HG03175 (cell line): ENCODE measurements at regions not wholly inside any gene's neighbourhood (a gene's known extent, or its start where the extent isn't known, plus 50 kb on each side); places are given as distances from the start of the nearest gene placed in this dataset.

Source experiments
- ATAC-seq: cut with Tn5 transposase; IDR thresholded peaks from one replicate; pipeline ENCODE4 v1.9.1; 2021; ENCODE audit warnings: mild to moderate bottlenecking, moderate library complexity; ENCODE audit not compliant: unreplicated experiment

DNA sequence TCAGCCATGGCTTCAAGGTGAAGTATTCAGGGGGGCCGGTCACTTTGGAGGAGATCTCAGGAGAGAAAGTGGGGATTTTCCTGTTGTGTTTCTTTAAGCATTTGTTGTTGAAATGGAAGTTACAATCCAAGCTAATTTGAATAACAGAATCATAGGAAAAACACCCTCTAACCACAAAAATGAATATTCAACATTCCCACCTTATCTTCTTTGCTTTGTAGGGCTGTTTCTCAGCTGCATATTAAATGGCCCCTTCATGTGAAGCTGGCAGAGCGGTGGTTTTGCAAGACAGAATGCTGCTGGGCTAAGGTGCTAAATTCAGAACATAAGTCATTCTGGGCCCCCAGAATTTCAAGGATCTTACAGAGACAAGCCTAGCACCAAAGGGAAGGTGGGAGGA is 279.0 kb downstream of the RRAGC start:
- ATAC-seq = no peak

- no peak for ATAC-seq
These were observed 280.5 kb downstream of the RRAGC start for GRCh38 chr1:38579056-38579455.

DNA sequence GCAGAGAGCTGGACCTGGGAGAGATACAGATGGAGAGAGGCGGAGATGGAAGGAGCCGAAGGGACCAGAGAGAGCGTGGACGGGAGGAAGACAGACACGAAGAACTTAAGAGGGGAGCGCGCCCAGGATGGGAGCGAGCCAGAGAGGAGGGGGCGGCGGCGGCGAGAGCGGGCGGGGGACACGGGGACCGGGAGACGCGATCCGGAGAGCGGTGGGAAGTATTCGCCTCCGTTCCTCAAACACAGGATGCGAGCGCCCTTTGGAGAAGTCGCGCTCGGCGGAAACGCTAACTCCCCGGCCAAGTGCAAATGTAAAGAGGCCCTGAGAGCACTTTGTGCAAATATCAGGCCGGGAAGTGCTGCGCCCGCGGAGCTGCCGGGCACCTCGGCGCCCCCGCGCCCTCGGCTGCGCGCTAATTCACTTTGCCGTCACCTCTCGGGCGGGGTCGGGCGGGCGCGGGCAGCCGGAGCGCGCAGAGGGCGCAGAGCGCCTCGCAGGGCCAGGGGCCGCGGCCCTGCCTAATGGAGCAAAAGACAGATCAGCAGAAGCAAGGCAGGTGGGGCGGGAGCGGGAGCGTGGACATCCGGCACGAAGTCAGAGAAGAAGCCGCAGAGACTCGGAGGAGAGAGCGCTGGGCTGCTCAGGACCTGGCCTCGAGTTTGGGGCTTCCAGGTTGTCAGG is 281.2 kb downstream of the RRAGC start:
- no peak for ATAC-seq

DNA sequence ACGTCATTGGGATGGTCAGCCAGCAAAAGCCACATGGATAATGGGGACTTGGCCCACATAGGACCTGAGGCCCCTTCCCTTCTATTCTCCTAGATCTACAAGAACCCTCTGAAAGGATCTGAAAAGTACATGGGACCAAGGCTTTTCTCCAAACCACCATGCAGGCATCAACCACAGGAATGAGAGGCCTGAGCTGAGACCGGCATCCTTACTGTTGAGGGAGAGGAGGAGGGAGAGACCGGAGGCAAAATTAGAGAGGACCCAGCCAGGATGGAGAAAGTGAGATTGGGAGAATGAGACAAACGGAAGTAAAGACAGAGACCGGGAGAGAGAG is 281.7 kb downstream of the RRAGC start:
- ATAC-seq = no peak

- ATAC-seq = no peak
These were observed 282.2 kb downstream of the RRAGC start for GRCh38 chr1:38577385-38577784.

GRCh38 chr1:38576241-38576640 is 283.3 kb downstream of the RRAGC start:
- ATAC-seq = no peak

- no peak for ATAC-seq
These were observed 287.8 kb downstream of the RRAGC start for GRCh38 chr1:38571726-38572125.

- ATAC-seq = no peak
These were observed 289.0 kb downstream of the RRAGC start for GRCh38 chr1:38570657-38570975.

DNA sequence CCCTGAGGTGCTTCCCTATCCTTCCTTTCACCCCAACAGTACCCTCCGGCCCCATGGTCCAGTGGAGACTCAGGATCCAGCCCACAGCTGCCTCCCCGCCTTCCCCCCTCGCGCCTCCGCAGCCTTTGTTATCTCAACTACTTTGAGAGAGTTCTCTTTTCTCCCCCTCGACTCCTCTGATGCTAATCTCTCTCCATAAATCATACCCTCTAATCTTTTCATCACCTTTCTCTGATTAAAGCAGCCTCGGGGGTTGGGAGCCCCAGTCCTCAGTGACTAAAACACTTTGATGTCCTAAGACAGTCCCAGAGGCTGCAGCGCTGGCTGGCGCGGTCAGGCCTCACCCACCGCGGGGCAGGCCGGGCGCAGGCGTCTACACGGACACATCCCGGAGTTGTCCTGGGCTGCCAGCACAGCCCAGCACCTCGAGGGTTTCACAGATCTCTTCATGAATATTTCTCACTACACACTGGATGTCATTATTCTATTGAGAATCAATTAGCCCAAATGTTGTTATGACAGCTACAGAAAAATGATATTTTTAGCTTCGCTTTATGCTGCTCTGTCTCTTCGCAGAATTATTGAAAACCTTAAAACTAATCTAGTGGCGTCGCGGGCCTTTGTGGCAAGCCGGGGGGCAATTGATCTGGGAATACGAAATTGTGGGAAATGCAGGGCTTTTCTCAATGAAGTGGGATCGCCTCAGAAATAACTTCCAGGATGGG is 289.5 kb downstream of the RRAGC start:
- no peak for ATAC-seq

- ATAC-seq = no peak
These were observed 291.3 kb downstream of the RRAGC start for GRCh38 chr1:38568061-38568857.

- no peak for ATAC-seq
These were observed 292.2 kb downstream of the RRAGC start for GRCh38 chr1:38567401-38567800.

- no peak for ATAC-seq
These were observed 294.5 kb downstream of the RRAGC start for GRCh38 chr1:38565020-38565491.

- no peak for ATAC-seq
These were observed 295.4 kb downstream of the RRAGC start for GRCh38 chr1:38563942-38564735.

DNA sequence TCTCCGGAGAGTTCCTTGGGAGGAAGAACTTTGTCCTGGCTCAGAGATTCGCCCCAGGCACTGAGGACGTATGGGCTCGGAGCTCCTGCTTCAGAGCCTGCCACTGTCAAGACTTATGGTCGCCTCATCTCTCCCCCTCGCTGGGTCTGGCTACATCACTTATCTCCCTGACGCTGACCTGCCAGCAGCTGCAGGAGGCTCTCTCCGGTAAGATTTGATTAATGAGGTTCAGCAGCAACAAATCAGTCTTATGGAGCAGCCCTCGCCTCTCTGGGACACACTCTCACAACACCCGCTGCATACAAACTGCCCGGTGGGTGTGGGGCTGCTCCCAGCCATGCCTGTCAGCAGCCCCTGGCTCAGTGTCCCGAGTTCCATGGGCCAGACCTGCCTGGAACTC is 297.8 kb downstream of the RRAGC start:
- no peak for ATAC-seq

DNA sequence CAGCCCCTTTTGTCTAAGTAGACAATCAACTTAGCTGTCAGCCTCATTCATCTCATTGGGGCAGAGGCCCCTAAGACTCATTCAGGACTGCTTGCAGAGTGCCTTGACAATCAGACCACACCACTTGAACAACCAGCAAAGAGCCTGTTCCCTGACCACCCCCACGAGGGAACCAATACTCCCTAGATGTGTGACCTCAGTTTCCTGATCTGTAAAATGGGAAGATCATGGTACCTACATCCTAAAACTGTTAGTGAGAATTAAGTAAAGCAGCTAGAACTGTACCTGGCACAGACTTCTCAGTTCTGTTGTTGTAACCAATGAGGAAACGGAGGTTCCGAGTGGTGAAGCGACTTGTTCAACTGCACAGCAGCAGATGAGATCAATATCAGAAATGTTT is 298.5 kb downstream of the RRAGC start:
- no peak for ATAC-seq

GRCh38 chr1:38560457-38560856 is 299.1 kb downstream of the RRAGC start:
- no peak for ATAC-seq

DNA sequence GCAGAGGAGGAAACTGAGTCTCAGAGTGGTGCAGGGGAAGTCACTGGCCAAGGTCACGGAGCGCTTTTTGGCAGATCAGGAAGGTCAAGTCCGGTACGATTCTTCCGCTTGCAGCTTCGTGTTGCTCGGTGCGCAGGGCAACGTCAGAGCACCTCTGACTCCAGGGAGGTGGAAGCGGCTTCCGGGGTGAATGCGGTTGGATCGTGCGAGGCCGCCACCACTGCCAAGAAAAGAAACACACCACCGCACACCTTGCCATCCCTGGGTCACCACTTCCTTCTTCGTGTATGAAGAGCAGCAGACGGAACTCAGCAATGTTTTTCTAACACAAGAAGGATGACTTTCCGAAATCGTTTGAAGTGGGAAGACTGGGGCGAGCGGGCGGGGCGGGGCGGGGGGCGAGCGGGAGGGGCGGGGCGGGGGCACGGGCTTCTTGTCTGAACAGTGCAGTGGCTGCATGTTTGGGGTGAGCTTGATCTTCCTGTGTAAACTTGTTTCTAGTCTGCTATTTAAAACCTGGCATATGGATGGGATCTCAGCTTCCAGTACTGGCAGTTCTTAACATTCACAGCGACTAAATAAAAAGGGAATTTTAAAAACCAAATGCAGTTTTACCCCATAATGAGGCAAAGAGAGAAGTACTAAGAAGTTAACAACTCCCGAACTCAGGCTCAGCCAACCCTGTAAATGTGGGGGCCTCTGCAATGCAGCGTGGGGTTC is 300.0 kb downstream of the RRAGC start:
- ATAC-seq = peak; percentile 64

GRCh38 chr1:38558500-38559445 is 300.8 kb downstream of the RRAGC start:
- peak; percentile 17 for ATAC-seq

DNA sequence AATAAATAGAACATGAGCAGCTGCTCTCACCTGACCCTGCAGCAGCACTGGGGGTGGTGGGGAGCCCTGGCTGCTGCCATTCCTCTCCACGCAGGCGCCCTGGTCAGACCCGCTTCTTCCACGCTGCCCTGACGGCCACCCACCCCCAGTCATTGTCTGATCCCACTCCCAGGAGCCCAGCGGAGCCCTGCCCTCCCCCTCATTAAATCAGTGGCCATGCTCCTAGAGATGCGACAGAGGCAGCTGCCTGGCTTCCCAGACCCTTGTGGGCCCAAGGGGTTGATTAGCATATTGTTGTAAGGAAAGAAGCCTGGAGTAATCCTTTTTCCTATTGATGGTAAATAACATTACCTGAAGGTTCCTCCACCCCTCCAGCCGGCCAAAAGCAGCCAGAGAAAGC is 301.5 kb downstream of the RRAGC start:
- no peak for ATAC-seq
